HS-27A (cell line): ENCODE measurements at regions not wholly inside any gene's neighbourhood (a gene's known extent, or its start where the extent isn't known, plus 50 kb on each side); places are given as distances from the start of the nearest gene placed in this dataset.
"Not testable (repeated sequence)": the region's sequence is repeated elsewhere in the genome, so short reads cannot be mapped to it uniquely, and the experiment has no call there.

Source experiments
- DNase-seq: peaks from one replicate; pipeline ENCODE4 v3.0.0-alpha.2; 2012; ENCODE audit warnings: low read depth, missing footprints

GRCh38 chr10:65358565-65358964, 1567.3 kb upstream of the LRRTM3 start:
- DNase-seq = no peak

- DNase-seq = no peak
These were observed 1565.3 kb upstream of the LRRTM3 start for GRCh38 chr10:65360497-65360896.

- no peak for DNase-seq
These were observed 1560.0 kb upstream of the LRRTM3 start for GRCh38 chr10:65365878-65366277.

GRCh38 chr10:65367706-65368105, 1558.1 kb upstream of the LRRTM3 start:
- DNase-seq = no peak

GRCh38 chr10:65375528-65375927, 1550.3 kb upstream of the LRRTM3 start:
- no peak for DNase-seq

- no peak for DNase-seq
These were observed 1548.1 kb upstream of the LRRTM3 start for GRCh38 chr10:65377687-65378086.

GRCh38 chr10:65394502-65395297, 1531.1 kb upstream of the LRRTM3 start:
- no peak for DNase-seq

GRCh38 chr10:65395631-65396030, 1530.2 kb upstream of the LRRTM3 start:
- no peak for DNase-seq

GRCh38 chr10:65396997-65397396, 1528.8 kb upstream of the LRRTM3 start:
- no peak for DNase-seq

GRCh38 chr10:65408401-65408800, 1517.4 kb upstream of the LRRTM3 start:
- DNase-seq = no peak

- DNase-seq = no peak
These were observed 1512.8 kb upstream of the LRRTM3 start for GRCh38 chr10:65413001-65413400.

GRCh38 chr10:65415318-65415717, 1510.5 kb upstream of the LRRTM3 start:
- no peak for DNase-seq

- DNase-seq = no peak
These were observed 1509.7 kb upstream of the LRRTM3 start for GRCh38 chr10:65416094-65416493.

GRCh38 chr10:65419629-65420028, 1506.2 kb upstream of the LRRTM3 start:
- no peak for DNase-seq

GRCh38 chr10:65423043-65423442, 1502.8 kb upstream of the LRRTM3 start:
- no peak for DNase-seq

- not testable (repeated sequence) for DNase-seq
These were observed 1496.5 kb upstream of the LRRTM3 start for GRCh38 chr10:65429381-65429780.

- no peak for DNase-seq
These were observed 1494.9 kb upstream of the LRRTM3 start for GRCh38 chr10:65430979-65431378.

- DNase-seq = no peak
These were observed 1454.8 kb upstream of the LRRTM3 start for GRCh38 chr10:65470986-65471385.

GRCh38 chr10:65482848-65483247, 1443.0 kb upstream of the LRRTM3 start:
- no peak for DNase-seq

- no peak for DNase-seq
These were observed 1434.0 kb upstream of the LRRTM3 start for GRCh38 chr10:65491799-65492198.

GRCh38 chr10:65496541-65496940, 1429.3 kb upstream of the LRRTM3 start:
- DNase-seq = no peak

GRCh38 chr10:65497837-65498236, 1428.0 kb upstream of the LRRTM3 start:
- no peak for DNase-seq

GRCh38 chr10:65500716-65501115, 1425.1 kb upstream of the LRRTM3 start:
- no peak for DNase-seq

GRCh38 chr10:65501259-65501658, 1424.6 kb upstream of the LRRTM3 start:
- DNase-seq = no peak
